WTC11 (cell line): ENCODE measurements at regions not wholly inside any gene's neighbourhood (a gene's known extent, or its start where the extent isn't known, plus 50 kb on each side); places are given as distances from the start of the nearest gene placed in this dataset.

Experiments used
- ATAC-seq: fragments of 200-7000 bp; cut with Tn5 transposase; 2 replicates; pipeline ENCODE4 v1.10.0; 2021; ENCODE audit warnings: mild to moderate bottlenecking, moderate library complexity
- CTCF ChIA-PET: fragments of 300-600 bp; sonication (Branson Sonifier 250); formaldehyde crosslinking; loops from one replicate; lab custom pipeline; 2021; ENCODE audit warnings: antibody characterized with exemption; lab: Charles Lee
- POLR2A ChIA-PET: fragments of 350-600 bp; sonication (Branson Sonifier 250); formaldehyde crosslinking; loops from one replicate; lab custom pipeline; 2021; ENCODE audit warnings: antibody characterized with exemption; lab: Charles Lee
- DNase-seq: peaks from one replicate; pipeline ENCODE4 v3.0.0; 2021; ENCODE audit warnings: low spot score
- H3K27ac Mint-ChIP-seq: 2 replicates; pipeline ENCODE4 v1.8.0; 2021; ENCODE audit warnings: mixed read lengths
- H3K27me3 Mint-ChIP-seq: 2 replicates; pipeline ENCODE4 v1.8.0; 2021; ENCODE audit warnings: low read depth, mild to moderate bottlenecking, moderate library complexity, mixed read lengths
- H3K36me3 Mint-ChIP-seq: 2 replicates; pipeline ENCODE4 v1.8.0; 2021; ENCODE audit warnings: mixed read lengths
- H3K4me1 Mint-ChIP-seq: 2 replicates; pipeline ENCODE4 v1.8.0; 2022; ENCODE audit warnings: mixed read lengths
- H3K4me3 Mint-ChIP-seq: 2 replicates; pipeline ENCODE4 v1.8.0; 2021; ENCODE audit warnings: mild to moderate bottlenecking, moderate library complexity, mixed read lengths
- H3K9me3 Mint-ChIP-seq: 2 replicates; pipeline ENCODE4 v1.8.0; 2021; ENCODE audit warnings: mixed read lengths
- ARID4B ChIP-seq: sonication (generic); formaldehyde crosslinking; IDR thresholded peaks from 2 replicates; pipeline ENCODE4 v1.8.0; 2023; ENCODE audit warnings: missing genetic modification reagents, mild to moderate bottlenecking, borderline replicate concordance
- ATF1 ChIP-seq: sonication (generic); formaldehyde crosslinking; IDR thresholded peaks from 2 replicates; pipeline ENCODE4 v1.8.1; 2023; ENCODE audit warnings: mild to moderate bottlenecking, moderate library complexity, missing genetic modification reagents
- CREB1 ChIP-seq: sonication (generic); formaldehyde crosslinking; IDR thresholded peaks from 2 replicates; pipeline ENCODE4 v1.8.0; 2023; ENCODE audit warnings: mild to moderate bottlenecking, missing genetic modification reagents
- CREM ChIP-seq: sonication (generic); formaldehyde crosslinking; IDR thresholded peaks from 2 replicates; pipeline ENCODE4 v1.8.1; 2022; ENCODE audit warnings: mild to moderate bottlenecking, missing genetic modification reagents, moderate library complexity
- CTCF ChIP-seq: fragments of 200-600 bp; IDR thresholded peaks from 2 replicates; pipeline ENCODE4 v1.8.0; 2022; ENCODE audit warnings: antibody characterized with exemption
- E2F4 ChIP-seq: sonication (generic); formaldehyde crosslinking; IDR thresholded peaks from 2 replicates; pipeline ENCODE4 v1.8.1; 2022; ENCODE audit warnings: low read depth, mild to moderate bottlenecking, moderate library complexity, missing genetic modification reagents, borderline replicate concordance
- EMX1 ChIP-seq: fragments of 250-450 bp; sonication (Bioruptor Pico); IDR thresholded peaks from 2 replicates; pipeline ENCODE4 v1.8.0; 2021; ENCODE audit warnings: mild to moderate bottlenecking
- ESRRA ChIP-seq: sonication (generic); formaldehyde crosslinking; IDR thresholded peaks from 2 replicates; pipeline ENCODE4 v1.8.1; 2022; ENCODE audit warnings: mild to moderate bottlenecking, missing genetic modification reagents, borderline replicate concordance
- FOXJ3 ChIP-seq: sonication (generic); formaldehyde crosslinking; IDR thresholded peaks from 2 replicates; pipeline ENCODE4 v1.9.0; 2021; ENCODE audit warnings: missing genetic modification reagents, mild to moderate bottlenecking, borderline replicate concordance
- FOXP1 ChIP-seq: sonication (generic); formaldehyde crosslinking; IDR thresholded peaks from 2 replicates; pipeline ENCODE4 v1.8.0; 2022; ENCODE audit warnings: missing genetic modification reagents, mild to moderate bottlenecking, moderate library complexity, borderline replicate concordance
- MAX ChIP-seq: sonication (generic); formaldehyde crosslinking; IDR thresholded peaks from 2 replicates; pipeline ENCODE4 v1.8.0; 2022; ENCODE audit warnings: mild to moderate bottlenecking, missing genetic modification reagents
- MYBL2 ChIP-seq: sonication (generic); formaldehyde crosslinking; IDR thresholded peaks from 2 replicates; pipeline ENCODE4 v1.8.1; 2023; ENCODE audit warnings: mild to moderate bottlenecking, moderate library complexity, missing genetic modification reagents
- NR3C1 ChIP-seq: sonication (generic); formaldehyde crosslinking; conservative IDR thresholded peaks from 2 replicates; pipeline ENCODE4 v1.8.1; 2023; ENCODE audit warnings: low read depth, mild to moderate bottlenecking, missing genetic modification reagents
- RORB ChIP-seq: fragments of 250-450 bp; sonication (Bioruptor Pico); IDR thresholded peaks from 2 replicates; pipeline ENCODE4 v1.9.0; 2021; ENCODE audit warnings: mild to moderate bottlenecking
- TCF7 ChIP-seq: sonication (generic); formaldehyde crosslinking; IDR thresholded peaks from 2 replicates; pipeline ENCODE4 v1.8.0; 2022; ENCODE audit warnings: mild to moderate bottlenecking, low read depth, missing genetic modification reagents, moderate library complexity
- TEAD1 ChIP-seq: sonication (generic); formaldehyde crosslinking; IDR thresholded peaks from 2 replicates; pipeline ENCODE4 v1.8.0; 2022; ENCODE audit warnings: mild to moderate bottlenecking, missing genetic modification reagents
- ZNF281 ChIP-seq: sonication (generic); formaldehyde crosslinking; IDR thresholded peaks from 2 replicates; pipeline ENCODE4 v1.8.0; 2023; ENCODE audit warnings: mild to moderate bottlenecking, missing genetic modification reagents
- ZNF396 ChIP-seq: fragments of 250-450 bp; sonication (Bioruptor Pico); IDR thresholded peaks from 2 replicates; pipeline ENCODE4 v1.8.0; 2021; ENCODE audit warnings: mild to moderate bottlenecking, moderate library complexity, borderline replicate concordance
- ZNF416 ChIP-seq: fragments of 250-450 bp; sonication (Bioruptor Pico); IDR thresholded peaks from 2 replicates; pipeline ENCODE4 v1.9.0; 2021; ENCODE audit warnings: mild to moderate bottlenecking, inconsistent platforms
- ZNF423 ChIP-seq: fragments of 250-450 bp; sonication (Bioruptor Pico); IDR thresholded peaks from 2 replicates; pipeline ENCODE4 v2.1.2; 2022; ENCODE audit warnings: mild to moderate bottlenecking, moderate library complexity

- CTCF ChIA-PET: no interaction called here
Measured at GRCh38 chr3:194079702-194080172, 56.2 kb upstream of the HES1 start.

GRCh38 chr3:194080436-194080835, 55.5 kb upstream of the HES1 start:
- DNase-seq (no peak), ATAC-seq (peak; percentile 33)
- H3K27me3 Mint-ChIP-seq: peaks cover 8% of the 10 kb centered on the region
- no peaks in the 10 kb centered on the region for H3K36me3 Mint-ChIP-seq
- H3K4me1 Mint-ChIP-seq: peaks cover 35% of the 10 kb centered on the region
- H3K4me3 Mint-ChIP-seq: no peak overlapping the region
- ChIA-PET POLR2A (no interaction called here), CTCF (no interaction called here)
- H3K9me3 Mint-ChIP-seq: no peaks in the 10 kb centered on the region
- TF ChIP-seq MAX (CRISPR knock-in tag): 0 out of 2 replicates have a peak, but pooled peaks have one; percentile 23
- TF ChIP-seq CREM (CRISPR knock-in tag): no peak
- no peak overlapping the region for H3K27ac Mint-ChIP-seq

More at GRCh38 chr3:194079702-194080172, 56.2 kb upstream of the HES1 start:
- H3K27me3 Mint-ChIP-seq: peaks cover 6% of the 10 kb centered on the region
- no peak overlapping the region for H3K27ac Mint-ChIP-seq
- TF ChIP-seq NR3C1: no peak
- no peak for TF ChIP-seq FOXP1 (CRISPR knock-in tag)
- TF ChIP-seq E2F4 (CRISPR knock-in tag): no peak
- no peak for TF ChIP-seq ARID4B (CRISPR knock-in tag)
- TF ChIP-seq EMX1 (CRISPR knock-in tag): no peak
- TF ChIP-seq TEAD1 (CRISPR knock-in tag): no peak
- no peak for TF ChIP-seq ZNF423 (CRISPR knock-in tag)
- no peak for TF ChIP-seq TCF7 (CRISPR knock-in tag)
- TF ChIP-seq RORB (CRISPR knock-in tag): no peak
- TF ChIP-seq FOXJ3 (CRISPR knock-in tag): no peak
- DNase-seq (no peak), ATAC-seq (no peak)
- no peaks in the 10 kb centered on the region for H3K36me3 Mint-ChIP-seq
- POLR2A ChIA-PET: no interaction called here
- H3K9me3 Mint-ChIP-seq: no peaks in the 10 kb centered on the region
- peaks cover 35% of the 10 kb centered on the region for H3K4me1 Mint-ChIP-seq
- H3K4me3 Mint-ChIP-seq: no peak overlapping the region

- ChIA-PET CTCF (interaction anchor here (0.8 kb wide), 1 partner anchor 234 kb away, joined by 3 read pairs; no protein-coding TSS in a partner anchor), POLR2A (interaction anchor here (1.8 kb wide), 1 partner anchor 54 kb away, joined by 6 read pairs; the partner anchor contains the start of gene HES1)
- no peak for DNase-seq
- Mint-ChIP-seq H3K4me3 (no peak overlapping the region), H3K27ac (no peak overlapping the region; the same call in 1 of the 2 replicates), H3K27me3 (peaks cover 8% of the 10 kb centered on the region), H3K36me3 (no peaks in the 10 kb centered on the region), H3K9me3 (no peaks in the 10 kb centered on the region), H3K4me1 (peaks cover 38% of the 10 kb centered on the region)
- no peak for ATAC-seq
- TF ChIP-seq ZNF416 (CRISPR knock-in tag) (no peak), FOXJ3 (CRISPR knock-in tag) (no peak), ESRRA (no peak), ZNF396 (CRISPR knock-in tag) (no peak), CREB1 (CRISPR knock-in tag) (no peak), ATF1 (CRISPR knock-in tag) (no peak), CTCF (no peak), ZNF281 (no peak), MYBL2 (CRISPR knock-in tag) (no peak)
Measured at GRCh38 chr3:194080913-194081800, 54.8 kb upstream of the HES1 start.
